ENCODE measurements at regions not wholly inside any gene's neighbourhood (a gene's known extent, or its start where the extent isn't known, plus 50 kb on each side); places are given as distances from the start of the nearest gene placed in this dataset.

- Histone ChIP-seq H4K20me1 (replicated peaks in 1 of 2; ENCODE audit: control insufficient read depth in 1 of 2, insufficient read depth in 2 of 2, low read length in 2 of 2) (no peaks in the 10 kb centered on the region), H3K27me3 (replicated peaks in 1 of 4; ENCODE audit: control insufficient read depth in 3 of 4, extremely low read depth in 1 of 4, insufficient read depth in 3 of 4, low read length in 3 of 4) (no peaks in the 10 kb centered on the region), H3K23me2 (ENCODE audit: low read depth, low read length) (no peaks in the 10 kb centered on the region), H4K5ac (ENCODE audit: insufficient read length, low read depth, low read length) (no peak overlapping the region), H4K8ac (ENCODE audit: extremely low read depth, insufficient read depth, low read length) (no peak overlapping the region), H3K27ac (ENCODE audit: low read depth, low read length) (no peak overlapping the region), H3K9ac (replicated peaks in 1 of 4; ENCODE audit: extremely low read depth in 1 of 4, low read depth in 3 of 4, low read length in 3 of 4) (no peak overlapping the region), H3K14ac (ENCODE audit: insufficient read length) (no peak overlapping the region), H2BK5ac (ENCODE audit: low read depth, low read length) (no peak overlapping the region), H3K79me2 (ENCODE audit: control insufficient read depth in 1 of 2, insufficient read depth in 2 of 2, low read length in 2 of 2) (no peaks in the 10 kb centered on the region), H3K9me3 (ENCODE audit: insufficient read depth in 2 of 2, low read depth in 1 of 2, low read length in 1 of 2) (no peaks in the 10 kb centered on the region), H2BK12ac (ENCODE audit: low read depth, low read length) (no peak overlapping the region), H3K4me3 (ENCODE audit: extremely low read depth in 1 of 4, insufficient read depth in 2 of 4, low read depth in 3 of 4, low read length in 4 of 4) (no peak overlapping the region), H3K4ac (replicated peaks; ENCODE audit: insufficient read length, low read depth, low read length) (no peak overlapping the region), H2BK20ac (ENCODE audit: low read length) (no peak overlapping the region), H3K23ac (ENCODE audit: insufficient read length) (no peak overlapping the region), H2AK5ac (ENCODE audit: low read depth, low read length) (no peak overlapping the region), H3K79me1 (ENCODE audit: low read depth, low read length) (no peaks in the 10 kb centered on the region), H3K36me3 (ENCODE audit: control insufficient read depth in 2 of 4, insufficient read depth in 4 of 4, low read length in 3 of 4) (no peaks in the 10 kb centered on the region), H3K4me1 (replicated peaks in 1 of 4; ENCODE audit: control insufficient read depth in 3 of 4, insufficient read depth in 4 of 4, low read length in 3 of 4) (no peaks in the 10 kb centered on the region), H2BK15ac (ENCODE audit: low read length) (no peak overlapping the region), H2BK120ac (replicated peaks; ENCODE audit: low read depth, low read length) (no peak overlapping the region), H3K4me2 (ENCODE audit: insufficient read depth in 1 of 2, low read depth in 2 of 2, low read length in 2 of 2) (no peak overlapping the region), H3K18ac (ENCODE audit: extremely low read depth, low read length) (no peak overlapping the region), H3K56ac (replicated peaks; ENCODE audit: insufficient read length, low read depth, low read length) (no peak overlapping the region), H2AFZ (ENCODE audit: low read length) (no peak overlapping the region), H4K91ac (replicated peaks; ENCODE audit: insufficient read length, low read length) (no peak overlapping the region)
- FAIRE-seq (no peak), DNase-seq (ENCODE audit: low read depth in 1 of 2, low spot score in 2 of 2) (no peak)
- WGBS, 2 experiments (ENCODE audit: extremely low coverage in 1 of 2, insufficient coverage in 1 of 2, insufficient read length in 1 of 2, insufficient replicate concordance in 2 of 2, low coverage in 1 of 2, low lambda C conversion rate in 2 of 2, missing lambda C conversion rate in 1 of 2) = 79% methylated on average over 1 of the region's 1 CpG; no CpG with 5 or more reads in 1 of the 2 experiments
- TF ChIP-seq ASH2L (IDR thresholded peaks at IDR 0.05; ENCODE audit: low read length) (no peak), GTF2F1 (IDR thresholded peaks at IDR 0.05; ENCODE audit: borderline replicate concordance, low read depth, low read length) (no peak), CTBP2 (IDR thresholded peaks at IDR 0.05; ENCODE audit: borderline replicate concordance, insufficient read depth, insufficient read length, low read length) (no peak), ATF2 (IDR thresholded peaks at IDR 0.05; ENCODE audit: low read length) (no peak), BRCA1 (IDR thresholded peaks at IDR 0.05; ENCODE audit: low read depth, low read length) (no peak)
- ChIA-PET POLR2A (ENCODE audit: partially characterized antibody) (no interaction called here), CTCF (ENCODE audit: partially characterized antibody) (interaction anchor here (0.6 to 1.5 kb wide), 2 partner anchors 25 to 91 kb away, joined by 3 to 4 read pairs; no protein-coding TSS in a partner anchor)
Measured at GRCh38 chr2:18092760-18093159, 214.3 kb downstream of the KCNS3 start.
